Left kidney (tissue), 1 donor: ENCODE measurements at regions not wholly inside any gene's neighbourhood (a gene's known extent, or its start where the extent isn't known, plus 50 kb on each side); places are given as distances from the start of the nearest gene placed in this dataset.
A peak's percentile ranks its signal among the peaks of the same experiment; 100 is the strongest.
"Not testable (repeated sequence)": the region's sequence is repeated elsewhere in the genome, so short reads cannot be mapped to it uniquely, and the experiment has no call there.

Experiments
- DNase-seq: peaks from one replicate; pipeline ENCODE4 v3.0.0-alpha.2; 2013

DNA sequence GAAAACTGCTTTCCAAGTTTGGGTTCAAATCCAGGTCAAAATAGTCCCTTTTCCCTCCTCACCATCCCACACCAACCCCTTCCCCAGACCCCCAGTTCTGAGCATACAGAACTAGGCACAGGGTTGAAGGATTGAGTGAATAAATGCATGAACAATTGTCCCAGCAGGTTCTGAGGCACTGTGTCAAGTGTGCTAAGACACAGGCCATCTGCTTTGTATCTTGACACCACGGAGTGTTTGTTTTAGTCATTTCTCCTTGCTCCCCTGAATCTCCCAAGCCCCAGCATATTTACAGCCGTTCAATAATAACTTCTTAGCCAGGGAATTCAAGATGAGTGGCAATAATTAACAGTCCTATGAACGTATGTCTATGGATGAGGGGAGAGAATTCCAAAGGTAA, 102.8 kb upstream of the JARID2 start:
- DNase-seq = no peak

DNA sequence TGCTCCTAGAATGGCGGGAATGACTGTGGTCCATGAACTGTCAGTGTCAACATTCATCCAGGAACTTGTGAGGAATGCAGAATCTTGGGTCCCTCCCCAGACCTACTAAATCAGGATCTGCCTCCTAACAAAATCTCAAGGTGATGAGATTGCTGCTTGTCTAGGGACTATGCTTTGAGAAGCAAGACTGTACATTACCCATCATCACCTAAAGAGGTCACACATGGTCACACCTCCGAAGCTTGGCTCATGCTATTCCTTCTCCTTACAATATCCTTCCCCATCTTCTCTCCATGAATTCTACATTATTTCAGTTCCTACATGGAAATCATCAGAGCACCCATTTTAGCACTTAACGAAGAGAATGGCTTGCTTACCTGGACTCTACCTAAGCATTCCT, 102.3 kb upstream of the JARID2 start:
- no peak for DNase-seq

DNA sequence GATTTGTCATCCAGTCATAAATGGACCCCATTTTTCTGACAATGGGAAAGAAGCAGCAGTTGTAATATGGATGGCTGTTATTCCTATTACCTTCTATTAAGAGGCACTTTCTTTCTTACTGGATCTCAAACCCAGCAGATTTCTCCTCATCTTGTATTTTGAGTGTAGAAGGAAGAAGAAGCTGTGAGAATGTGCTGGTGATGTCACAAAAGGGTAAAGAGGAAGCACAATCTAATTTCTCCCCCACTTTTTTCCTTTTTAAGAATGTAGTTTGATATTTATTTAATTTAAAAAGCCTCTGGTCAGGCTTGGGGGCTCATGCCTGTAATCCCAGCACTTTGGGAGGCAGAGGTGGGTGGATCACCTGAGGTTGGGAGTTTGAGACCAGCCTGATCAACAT, 100.0 kb upstream of the JARID2 start:
- no peak for DNase-seq

DNA sequence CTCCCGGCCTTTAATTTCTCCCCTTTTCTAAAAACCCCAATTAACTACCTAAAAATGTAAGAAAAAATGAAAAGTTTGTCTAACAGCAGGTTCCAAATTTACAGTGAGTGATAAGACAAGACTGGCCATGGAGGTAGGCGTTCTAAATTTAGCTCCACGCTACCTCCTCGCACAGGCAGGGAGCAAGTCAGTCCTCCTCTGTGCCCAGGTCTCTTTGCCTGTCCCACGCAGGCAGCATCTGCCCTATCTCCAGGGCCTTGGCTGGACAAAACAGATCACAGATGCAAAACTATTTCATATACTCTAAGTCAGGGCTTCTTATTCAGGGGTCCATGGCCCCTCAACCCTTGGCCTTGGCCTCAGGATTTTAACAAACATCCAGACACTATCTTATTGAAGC, 98.0 kb upstream of the JARID2 start:
- DNase-seq = no peak

DNA sequence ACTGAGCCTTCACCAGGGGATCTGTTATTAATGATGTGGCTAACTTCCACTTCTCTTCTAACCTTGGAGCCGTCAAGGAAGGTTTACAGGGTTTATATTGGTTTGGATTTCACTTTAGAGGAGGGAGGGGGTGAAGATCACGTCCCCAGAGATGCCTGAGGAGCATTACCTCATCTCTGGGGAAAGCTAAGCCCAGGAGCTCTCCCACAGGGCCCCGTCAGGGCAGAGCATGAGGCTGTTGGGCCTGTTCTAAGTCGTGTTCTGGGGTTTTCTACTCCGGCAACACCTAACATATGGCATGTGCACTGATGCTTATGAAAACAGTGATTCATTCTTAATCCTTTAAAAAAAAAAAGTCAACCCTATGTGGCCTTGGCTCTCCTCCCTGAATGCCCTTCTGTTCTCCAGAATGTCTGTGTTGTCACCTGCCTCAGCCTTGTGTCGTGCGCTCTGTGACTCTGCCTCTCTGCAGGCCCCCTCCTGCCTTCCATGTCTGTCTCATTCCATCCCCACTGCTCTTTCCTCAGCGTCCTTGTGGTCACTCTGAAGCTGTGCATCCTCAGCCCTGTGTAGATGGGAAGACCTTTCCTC, 97.4 kb upstream of the JARID2 start:
- DNase-seq = peak; percentile 26

DNA sequence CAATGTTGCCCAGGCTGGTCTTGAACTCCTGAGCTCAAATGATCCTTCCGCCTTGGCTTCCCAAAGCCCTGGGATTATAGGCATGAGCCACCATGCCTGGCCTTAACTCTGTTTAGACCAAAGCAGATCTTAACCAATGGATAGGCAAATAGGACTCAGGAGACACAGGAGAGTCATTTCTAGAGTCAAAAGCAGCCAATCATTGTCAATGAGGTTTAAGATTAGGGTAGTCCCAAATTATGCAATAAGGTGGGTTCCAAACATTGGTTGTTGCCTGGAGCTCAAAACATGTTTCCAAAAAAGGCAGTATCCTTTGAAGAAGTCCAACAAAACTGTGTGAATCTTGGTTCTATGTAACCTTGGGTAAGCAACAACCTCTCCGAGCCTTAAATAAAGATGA, 95.7 kb upstream of the JARID2 start:
- DNase-seq = no peak

DNA sequence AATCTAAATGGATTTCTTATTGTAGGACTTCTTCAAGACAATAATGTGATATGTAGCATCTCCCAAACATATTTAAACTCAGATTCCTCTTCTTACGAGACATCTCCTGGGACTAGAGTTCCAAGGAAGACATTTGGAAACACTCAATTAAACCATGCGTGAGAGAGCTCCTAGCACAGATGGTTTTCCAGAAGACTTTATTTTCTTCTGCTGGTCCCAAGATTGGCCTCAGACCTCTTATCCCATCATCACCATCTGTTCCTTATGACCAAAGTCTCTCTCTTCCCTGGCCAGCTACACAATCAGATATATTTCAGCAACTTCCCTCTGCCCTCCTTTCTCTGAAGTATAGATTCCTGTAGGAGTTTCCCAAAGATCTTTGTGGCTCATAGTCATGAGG, 93.2 kb upstream of the JARID2 start:
- DNase-seq = no peak

DNA sequence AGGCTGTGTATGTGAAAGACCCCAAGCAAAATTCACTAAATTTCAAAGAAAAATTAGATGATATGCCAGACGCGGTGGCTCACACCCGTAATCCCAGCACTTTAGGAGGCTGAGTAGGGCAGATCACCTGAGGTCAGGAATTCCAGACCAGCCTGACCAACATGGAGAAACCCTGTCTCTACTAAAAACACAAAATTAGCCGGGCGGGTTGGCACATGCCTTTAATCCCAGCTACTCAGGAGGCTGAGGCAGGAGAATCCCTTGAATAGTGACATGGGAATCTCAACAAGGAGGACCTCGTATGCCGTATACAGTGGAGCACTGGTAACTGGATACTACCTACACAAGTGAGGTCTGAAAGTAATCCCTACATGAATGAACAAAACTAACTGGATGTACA, 92.7 kb upstream of the JARID2 start:
- no peak for DNase-seq

DNA sequence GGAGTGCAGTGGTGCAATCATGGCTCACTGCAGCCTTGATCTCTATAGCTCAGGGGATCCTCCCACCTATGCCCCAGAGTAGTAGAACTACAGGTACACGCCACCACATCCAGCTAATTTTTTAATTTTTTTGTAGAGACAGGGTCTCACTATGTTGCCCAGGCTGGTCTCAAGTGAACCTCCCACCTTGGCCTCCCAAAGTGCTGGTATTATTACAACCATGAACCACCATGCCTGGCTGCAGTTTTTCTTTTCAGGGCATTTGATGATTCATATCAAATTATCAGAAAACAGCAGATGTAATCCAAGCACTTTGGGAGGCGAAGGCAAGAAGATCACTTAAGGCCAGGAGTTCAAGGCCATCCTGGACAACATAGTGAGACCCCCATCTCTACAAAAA, 88.4 kb upstream of the JARID2 start:
- DNase-seq = no peak

DNA sequence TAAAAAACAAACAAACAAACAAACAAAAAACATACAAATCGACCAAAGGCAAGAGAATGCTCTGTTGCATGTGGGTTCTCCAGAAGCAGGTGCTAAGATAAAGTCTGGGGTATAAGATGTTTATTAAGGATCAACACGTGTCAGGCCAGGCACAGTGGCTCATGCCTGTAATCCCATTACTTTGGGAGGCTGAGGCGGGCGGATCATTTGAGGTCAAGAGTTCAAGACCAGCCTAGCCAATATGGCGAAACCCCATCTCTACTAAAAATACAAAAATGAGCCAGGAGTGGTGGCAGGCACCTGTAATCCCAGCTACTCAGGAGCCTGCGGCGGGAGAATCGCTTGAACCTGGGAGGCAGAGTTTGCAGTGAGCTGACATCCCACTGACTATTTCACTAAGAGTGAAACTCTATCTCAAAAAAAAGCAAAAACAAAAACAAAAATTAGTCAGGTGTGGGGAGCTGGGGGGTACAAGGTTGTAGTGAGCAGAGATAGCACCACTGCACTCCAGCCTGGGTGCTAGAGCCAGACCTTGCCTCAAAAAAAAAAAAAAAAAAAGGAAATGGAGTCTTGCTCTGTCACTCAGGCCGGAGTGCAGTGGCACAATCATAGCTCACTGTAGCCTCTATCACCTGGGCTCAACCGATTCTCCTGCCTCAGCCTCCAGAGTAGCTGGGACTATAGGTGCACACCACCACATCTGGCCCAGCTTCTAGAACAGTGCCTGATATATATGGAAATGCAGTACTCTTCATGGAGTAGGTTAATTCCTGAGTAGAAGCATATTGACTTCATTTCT, 86.8 kb upstream of the JARID2 start:
- DNase-seq = no peak

DNA sequence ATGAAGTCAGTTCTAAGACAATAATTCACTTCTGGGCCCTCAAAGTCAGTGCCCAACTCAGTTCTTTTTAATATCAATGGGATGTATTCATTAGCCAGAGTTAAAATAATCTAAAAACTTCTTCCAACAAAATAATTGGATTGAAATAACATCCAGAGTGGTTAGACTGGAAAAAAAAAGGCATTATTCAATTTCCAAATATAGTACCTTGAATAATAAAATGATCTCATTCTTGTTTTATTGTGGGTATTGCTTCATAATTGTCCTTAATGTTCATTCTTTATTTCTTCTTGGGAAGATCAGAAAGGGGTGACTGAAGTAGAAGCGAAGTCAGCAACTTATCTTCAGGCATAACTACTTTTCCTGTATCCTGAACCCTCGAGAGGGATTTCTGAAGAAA, 85.1 kb upstream of the JARID2 start:
- no peak for DNase-seq

DNA sequence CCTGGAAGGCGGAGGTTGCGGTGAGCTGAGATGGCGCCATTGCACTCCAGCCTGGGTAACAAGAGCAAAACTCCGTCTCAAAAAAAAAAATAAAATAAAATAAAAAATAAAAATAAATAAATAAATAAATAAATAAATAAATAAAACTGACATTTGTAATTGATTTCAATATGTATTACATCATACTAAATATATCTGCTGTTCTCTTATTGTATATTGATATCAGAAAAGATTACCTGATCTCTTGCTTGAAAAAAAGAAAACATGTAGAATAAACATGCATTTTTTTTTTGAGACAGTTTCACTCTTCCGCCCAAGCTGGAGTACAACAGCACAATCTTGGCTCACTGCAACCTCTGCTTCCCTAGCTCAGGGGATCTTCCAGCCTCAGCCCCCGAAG, 81.0 kb upstream of the JARID2 start:
- DNase-seq = not testable (repeated sequence)

DNA sequence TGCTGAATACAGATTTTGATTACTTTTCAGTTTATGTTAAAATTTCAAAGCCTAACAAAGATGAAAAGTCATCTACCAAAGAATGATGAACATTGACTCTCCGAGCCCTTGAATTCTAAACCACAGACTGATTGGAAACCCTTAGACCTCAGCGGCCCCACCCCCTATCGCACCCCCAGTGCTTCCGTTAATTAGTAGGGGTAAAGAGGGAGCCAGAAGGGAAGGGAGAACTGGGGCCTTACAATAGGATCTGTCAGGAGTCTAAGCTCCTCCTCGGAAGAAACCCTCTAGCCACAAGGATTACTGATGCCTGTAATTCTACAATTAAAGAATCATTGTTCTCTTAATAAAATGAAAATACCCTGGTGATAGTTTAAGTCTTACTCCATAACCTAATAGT, 79.7 kb upstream of the JARID2 start:
- no peak for DNase-seq

DNA sequence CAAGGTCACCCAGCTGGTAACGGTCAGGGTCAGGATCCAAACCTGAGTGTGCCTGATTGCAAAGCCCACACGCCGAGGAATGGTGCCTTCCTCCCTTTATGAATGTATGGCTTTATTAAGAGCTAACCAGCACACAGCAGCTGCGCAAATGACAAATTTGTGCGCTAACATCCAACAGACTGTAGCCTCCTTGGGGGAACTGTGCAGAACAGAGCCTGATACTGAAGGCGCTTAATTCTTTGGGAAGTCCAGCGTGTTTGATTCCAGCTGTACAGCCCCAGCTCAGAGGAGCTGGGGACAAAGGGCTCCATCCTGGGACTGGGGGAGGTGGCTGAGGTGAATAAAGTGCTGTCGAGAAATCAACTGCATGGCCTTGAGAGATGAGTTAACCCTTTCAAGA, 75.7 kb upstream of the JARID2 start:
- DNase-seq = no peak

DNA sequence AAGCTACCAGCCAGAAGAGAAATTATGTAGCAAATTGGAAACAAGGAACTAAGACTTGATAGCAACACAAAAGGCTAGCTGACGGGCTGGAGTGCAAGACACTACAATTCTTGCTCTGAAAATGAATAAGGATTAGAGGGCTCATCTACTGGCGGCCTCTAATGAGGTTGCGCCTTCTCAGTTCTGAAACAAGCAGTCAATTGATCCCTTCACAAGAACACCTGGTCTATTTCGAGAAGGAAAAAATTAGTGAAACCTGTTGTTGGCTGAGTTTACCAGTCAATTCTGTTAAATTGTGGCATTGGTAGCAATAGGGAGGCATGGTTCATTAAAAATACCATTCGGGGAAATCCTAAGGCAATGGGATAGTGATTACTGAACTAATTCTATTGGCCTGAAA, 74.8 kb upstream of the JARID2 start:
- no peak for DNase-seq

DNA sequence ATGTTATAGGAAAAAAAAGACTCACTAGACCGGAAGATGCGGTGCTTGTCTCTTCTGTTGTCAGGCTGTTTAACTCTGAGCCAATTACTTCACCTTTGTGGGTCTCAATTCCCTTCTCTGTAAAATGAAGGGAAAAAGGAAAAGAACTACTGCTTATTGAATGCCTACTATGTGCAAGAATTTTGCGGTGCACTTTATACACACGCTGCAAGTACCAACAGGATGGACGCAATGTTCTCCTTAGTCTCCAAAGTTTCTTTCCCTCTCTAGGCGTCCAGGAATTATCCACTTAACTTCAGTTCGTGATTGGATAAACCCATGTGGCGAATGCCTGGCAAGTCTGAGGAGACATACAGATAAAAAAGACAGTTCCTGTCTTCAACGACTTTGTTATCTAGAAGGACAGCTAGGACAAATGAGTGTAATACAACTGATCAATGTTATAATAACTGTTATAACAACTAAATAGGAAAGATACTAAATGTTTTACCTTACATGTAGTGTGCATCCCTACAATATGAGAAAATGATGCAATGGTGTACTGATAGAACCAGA, 69.0 kb upstream of the JARID2 start:
- no peak for DNase-seq

DNA sequence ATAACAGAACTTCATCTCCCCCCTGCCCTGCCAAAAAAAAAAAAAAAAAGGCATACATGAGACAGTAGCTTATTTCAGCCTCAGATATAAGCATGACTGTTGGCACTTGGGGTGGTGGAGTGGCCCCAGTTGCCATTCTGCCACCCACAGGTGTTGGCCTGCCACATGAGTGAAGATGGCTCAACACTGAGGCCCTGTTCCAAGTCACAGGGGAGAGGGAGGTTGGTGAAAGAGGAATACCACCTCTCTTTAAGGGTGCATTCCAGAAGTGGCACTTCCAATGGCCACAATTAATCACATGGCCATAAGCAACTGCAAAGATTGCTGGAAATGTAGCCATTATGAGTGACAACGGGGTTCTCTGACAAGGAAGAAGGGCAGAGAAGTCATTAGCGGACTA, 61.9 kb upstream of the JARID2 start:
- DNase-seq = no peak

DNA sequence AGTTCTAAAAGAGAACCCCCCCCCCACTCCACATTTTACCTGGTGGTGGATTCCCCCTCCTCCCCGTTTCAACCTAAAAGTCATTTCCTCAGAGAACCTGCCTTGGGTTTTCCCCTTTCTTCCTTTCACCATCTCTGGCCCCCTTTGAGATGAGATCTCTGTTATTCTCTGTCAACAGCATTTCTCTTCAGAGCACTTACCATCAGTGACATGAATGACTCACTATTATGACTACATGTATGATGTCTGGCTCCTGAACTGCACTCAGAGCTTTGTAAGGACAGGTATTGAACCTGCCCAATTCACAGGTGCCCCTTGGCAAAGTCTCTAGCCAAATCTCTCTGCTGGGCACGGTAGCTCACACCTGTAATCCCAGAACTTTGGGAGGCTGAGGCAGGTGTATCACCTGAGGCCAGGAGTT, 61.4 kb upstream of the JARID2 start:
- DNase-seq = no peak

DNA sequence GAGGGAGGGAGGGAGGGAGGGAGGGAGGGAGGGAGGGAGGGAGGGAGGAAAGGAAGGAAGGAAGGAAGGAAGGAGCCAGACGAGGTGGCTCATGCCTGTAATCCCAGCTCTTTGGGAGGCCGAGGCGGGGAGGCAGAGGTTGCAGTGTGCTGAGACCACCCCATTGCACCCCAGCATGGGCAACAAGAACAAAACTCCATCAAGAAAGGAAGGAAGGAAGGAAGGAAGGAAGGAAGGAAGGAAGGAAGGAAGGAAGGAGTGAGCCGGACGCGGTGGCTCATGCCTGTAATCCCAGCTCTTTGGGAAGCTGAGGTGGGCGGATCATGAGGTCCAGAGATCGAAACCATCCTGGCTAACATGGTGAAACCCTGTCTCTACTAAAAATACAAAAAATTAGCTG, 60.8 kb upstream of the JARID2 start:
- not testable (repeated sequence) for DNase-seq

DNA sequence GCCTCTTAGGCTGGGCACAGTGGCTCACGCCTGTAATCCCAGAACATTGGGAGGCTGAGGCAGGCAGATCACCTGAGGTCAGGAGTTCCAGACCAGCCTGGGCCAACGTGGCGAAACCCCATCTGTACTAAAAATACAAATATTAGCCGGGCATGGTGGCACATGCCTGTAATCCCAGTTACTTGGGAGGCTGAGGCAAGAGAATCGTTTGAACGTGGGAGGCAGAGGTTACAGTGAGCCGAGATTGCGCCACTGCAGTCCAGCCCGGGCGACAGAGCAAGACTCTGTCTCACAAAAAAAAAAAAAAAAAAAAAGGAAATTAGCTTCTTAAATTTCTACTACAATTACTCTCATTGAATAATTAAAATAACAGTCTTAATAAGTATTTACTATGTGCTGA, 52.4 kb upstream of the JARID2 start:
- DNase-seq = not testable (repeated sequence)

DNA sequence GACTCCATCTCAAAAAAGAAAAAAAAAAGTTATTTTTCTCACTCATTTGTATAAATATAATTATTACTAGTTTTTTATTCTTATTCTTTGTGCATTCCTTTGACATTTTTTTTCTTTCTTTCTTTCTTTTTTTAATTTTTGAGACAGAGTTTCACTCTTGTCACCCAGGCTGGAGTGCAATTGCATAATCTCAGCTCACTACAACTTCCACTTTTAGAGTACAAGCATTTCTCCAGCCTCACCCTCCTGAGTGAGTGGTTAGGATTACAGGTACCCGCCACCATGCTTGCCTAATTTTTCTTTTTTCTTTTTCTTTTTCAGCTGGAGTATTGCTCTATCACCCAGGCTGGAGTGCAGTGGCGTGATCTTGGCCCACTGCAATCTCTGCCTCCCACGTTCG, 51.4 kb upstream of the JARID2 start:
- no peak for DNase-seq
